ENCODE measurements at regions not wholly inside any gene's neighbourhood (a gene's known extent, or its start where the extent isn't known, plus 50 kb on each side); places are given as distances from the start of the nearest gene placed in this dataset.

GRCh38 chr18:72427721-72428120 lies 116.4 kb downstream of the CBLN2 start:
- TF ChIP-seq, protein P1, sequence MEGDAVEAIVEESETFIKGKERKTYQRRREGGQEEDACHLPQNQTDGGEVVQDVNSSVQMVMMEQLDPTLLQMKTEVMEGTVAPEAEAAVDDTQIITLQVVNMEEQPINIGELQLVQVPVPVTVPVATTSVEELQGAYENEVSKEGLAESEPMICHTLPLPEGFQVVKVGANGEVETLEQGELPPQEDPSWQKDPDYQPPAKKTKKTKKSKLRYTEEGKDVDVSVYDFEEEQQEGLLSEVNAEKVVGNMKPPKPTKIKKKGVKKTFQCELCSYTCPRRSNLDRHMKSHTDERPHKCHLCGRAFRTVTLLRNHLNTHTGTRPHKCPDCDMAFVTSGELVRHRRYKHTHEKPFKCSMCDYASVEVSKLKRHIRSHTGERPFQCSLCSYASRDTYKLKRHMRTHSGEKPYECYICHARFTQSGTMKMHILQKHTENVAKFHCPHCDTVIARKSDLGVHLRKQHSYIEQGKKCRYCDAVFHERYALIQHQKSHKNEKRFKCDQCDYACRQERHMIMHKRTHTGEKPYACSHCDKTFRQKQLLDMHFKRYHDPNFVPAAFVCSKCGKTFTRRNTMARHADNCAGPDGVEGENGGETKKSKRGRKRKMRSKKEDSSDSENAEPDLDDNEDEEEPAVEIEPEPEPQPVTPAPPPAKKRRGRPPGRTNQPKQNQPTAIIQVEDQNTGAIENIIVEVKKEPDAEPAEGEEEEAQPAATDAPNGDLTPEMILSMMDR (conservative IDR thresholded peaks at IDR 0.05 in 1 of 2, IDR thresholded peaks at IDR 0.05 in 1 of 2; ENCODE audit: extremely low read depth in 1 of 2, insufficient read depth in 1 of 2, low read depth in 1 of 2, low read length in 2 of 2), result no peak
- TF ChIP-seq EZH2 (IDR thresholded peaks at IDR 0.05; ENCODE audit: borderline replicate concordance, low read length), result no peak

Data from mammary epithelial cell (primary cell).